NCI-H2107 treated with DMSO at 0.1 percent for 48 hours (cell line): ENCODE measurements at regions not wholly inside any gene's neighbourhood (a gene's known extent, or its start where the extent isn't known, plus 50 kb on each side); places are given as distances from the start of the nearest gene placed in this dataset.
"Not testable (repeated sequence)": the region's sequence is repeated elsewhere in the genome, so short reads cannot be mapped to it uniquely, and the experiment has no call there.

ENCODE experiments used
- DNase-seq: peaks from one replicate; lab custom pipeline; 2025; ENCODE audit not compliant: unreplicated experiment; lab: John Stamatoyannopoulos, UW

DNA sequence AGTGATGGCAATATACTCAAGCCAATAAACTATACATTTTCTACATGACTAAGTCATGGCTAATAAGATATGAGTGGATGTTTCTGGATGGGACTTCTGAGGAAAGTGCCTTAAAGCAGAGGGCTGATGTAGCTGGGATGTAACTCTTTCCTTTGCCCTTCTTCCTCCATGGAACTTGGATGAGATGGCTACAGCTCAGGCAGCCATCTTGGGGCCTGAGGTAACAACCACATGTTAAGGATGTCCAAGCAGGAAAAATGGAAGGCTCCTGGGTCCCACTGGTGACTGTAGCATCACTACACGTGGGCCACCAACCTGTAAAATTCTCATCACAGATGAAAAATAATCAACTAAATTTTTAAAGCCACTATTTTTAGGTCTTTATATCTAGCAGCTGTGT lies 54.4 kb upstream of the GRIP1 start:
- no peak for DNase-seq

DNA sequence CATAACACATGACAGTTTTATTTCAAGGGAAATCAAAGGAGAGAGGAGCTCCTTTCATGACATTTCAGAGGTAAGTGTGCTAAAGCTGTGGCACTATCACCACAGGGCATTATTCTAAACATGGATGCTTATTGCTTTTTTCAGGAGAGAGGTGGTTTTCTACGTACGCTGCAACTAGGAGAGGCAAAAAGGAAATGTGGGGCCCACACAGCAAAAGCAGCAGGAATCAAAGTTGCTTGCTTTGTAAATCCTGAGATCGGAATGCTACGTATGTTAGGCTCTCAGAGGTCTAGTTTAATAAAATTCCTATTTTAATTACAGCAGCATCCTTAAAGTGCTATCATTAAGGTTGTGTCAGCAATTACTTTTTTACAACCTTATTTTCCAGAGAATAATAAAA lies 55.0 kb upstream of the GRIP1 start:
- no peak for DNase-seq

DNA sequence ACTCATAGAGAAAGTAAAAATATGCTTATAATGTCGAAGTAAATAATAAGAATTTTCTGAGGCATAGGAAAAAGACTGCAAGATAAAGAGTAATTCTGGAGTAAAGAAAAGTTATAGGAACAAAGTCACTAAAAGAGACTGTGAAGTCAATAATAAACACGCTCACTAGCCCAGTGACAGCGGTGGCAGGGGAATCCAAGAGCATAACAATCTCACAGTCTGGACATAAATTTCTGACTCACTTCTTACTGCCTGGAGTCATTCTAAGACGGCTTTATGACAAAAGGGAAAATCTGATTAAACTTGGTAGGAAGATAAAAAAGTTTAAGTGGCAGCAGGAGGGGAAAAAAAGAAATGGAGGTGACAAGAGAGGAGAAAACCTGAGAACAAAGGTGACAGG lies 56.4 kb upstream of the GRIP1 start:
- DNase-seq: no peak

DNA sequence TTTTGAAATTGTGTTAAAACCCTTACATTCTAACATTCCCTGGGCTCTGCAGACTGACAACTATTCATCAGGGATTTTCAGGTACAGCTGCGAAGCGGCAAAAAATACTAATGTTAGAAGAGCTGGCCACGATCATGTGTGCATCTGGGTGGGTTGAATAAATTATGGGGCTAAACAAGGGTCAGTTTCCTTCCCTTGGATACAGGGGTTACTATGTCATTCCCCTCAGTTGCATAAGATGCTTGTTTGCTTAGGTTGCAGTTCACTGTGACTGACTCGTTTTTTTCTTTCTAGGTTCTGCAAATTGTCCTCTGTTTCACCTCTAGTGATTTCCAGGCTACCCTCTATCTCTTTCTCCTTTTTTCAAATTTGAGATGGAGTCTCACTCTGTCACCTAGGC lies 58.1 kb upstream of the GRIP1 start:
- DNase-seq: no peak

DNA sequence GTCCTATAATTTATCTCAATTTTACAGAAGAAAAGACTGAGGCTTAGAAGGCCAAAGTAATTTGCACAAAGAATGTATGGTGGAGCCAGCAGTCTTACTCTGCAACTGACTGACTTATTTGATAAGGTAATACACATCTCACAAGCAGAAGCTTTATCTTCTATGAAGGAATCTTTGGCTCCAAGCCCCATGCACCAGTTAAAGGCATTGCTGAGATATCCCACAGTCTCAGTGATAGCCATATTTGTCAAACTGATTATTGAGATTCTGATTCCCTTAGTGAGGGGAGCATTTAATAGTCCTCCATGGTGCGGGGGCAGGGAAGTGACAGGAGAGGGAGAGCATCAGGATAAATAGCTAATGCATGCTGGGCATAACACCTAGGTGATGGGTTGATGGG lies 60.4 kb upstream of the GRIP1 start:
- DNase-seq: no peak

DNA sequence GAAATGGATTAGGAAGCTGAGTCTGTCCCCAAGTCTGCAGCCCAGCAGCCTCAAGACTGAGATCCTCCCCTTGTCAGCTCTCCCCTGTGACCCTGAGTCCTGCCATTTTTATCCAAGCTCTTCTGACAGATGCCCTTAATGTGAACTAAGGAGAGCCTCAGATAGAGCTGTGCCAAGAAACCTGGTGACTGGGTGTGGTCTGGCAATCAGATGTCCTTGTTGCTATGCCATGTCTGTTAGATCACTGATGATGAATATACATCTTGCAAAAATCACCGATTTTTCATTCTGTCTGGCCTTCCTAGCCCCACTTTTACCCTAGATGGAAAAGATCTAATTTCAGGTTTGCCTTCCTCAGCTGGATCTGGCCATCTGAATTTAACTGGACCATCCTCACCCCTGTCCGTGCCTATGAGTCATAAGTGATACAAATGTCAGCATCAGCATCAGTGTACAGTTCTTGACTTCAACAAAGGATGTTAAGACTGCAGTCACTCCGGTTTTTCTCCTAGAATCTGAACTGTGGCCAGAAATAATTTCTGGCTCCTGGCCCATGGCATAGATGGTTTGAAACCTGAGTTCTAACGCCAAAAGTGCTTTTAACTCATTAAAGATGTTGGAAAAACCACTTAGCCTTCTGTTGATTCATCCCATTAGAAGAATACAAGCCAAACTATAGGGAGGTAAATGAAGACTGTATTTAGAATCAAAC lies 61.2 kb upstream of the GRIP1 start:
- peak; percentile 88 for DNase-seq

DNA sequence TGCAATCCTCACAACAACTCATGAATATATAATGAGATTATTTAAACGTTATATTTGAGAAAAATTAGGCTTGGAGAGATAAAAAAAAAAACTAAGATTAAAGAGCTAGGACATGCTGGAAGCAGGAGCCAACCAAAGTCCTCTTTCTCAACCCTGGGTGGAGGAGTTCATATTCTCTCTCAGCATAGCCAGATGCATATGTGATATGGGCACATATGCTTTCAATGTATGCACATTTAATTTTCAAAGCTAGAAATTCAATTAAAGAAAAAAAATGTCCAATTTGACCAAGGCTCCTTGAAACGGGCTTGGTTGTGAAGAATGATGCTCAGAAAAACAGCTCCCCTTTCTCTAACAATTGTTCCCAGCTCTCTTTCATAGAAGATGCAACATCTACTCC lies 61.9 kb upstream of the GRIP1 start:
- DNase-seq: no peak

DNA sequence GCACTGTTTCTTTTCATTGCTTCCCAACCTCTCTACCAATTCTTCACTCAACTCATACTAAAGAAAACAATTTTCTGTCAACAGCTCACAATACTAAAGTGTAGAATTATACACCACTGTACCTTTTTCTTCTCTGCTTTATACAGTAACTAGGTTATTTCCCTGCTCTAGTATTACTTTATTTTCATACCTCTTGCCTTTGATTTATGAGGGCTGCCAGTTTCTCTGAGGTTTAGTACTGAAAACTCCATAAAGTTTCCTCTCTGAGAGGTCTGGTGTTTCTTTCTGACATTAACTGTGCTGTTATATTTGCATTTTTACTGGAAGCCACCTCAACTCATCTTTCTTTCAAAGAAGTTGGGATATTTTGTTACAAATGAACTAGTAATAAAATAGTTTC lies 63.0 kb upstream of the GRIP1 start:
- DNase-seq: no peak

DNA sequence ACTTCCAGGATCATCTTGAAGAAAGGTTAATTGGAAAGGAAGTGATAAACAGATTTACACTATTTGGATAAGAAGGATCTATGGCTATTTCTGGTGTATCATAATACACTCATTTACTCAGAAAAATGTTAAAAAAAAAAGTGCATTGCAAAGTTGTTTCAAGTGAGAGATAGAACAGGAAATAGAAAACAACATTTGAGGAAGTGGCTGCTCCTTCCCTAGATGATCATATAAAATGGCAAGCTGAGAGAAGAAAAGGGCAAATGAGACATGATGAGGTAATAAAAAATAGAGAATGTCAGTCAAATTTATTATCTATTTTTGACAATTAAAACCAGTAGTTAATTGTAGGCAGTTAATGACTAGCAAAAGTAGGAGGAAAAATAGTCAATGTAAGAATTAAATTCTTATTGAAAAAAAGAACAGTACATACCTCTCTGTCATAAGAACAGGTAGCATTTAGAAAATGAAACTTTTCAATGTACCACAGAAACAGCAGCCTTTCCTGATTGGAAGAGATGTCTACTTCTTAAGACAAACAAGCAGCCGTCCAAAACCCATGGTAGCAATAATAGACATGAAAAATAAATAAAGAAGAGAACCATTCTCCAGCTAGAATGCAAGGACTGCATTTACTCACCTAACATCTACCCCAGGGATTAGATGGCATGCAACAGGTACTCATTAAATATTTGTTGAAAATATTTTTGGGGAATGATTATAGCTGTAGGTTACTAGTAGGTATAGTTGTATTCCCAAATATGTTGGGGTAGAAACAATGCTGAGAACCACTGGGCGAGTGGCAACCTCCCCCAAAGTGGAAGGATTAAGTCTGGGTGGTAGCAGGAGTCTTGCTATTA lies 63.9 kb upstream of the GRIP1 start:
- DNase-seq: no peak

DNA sequence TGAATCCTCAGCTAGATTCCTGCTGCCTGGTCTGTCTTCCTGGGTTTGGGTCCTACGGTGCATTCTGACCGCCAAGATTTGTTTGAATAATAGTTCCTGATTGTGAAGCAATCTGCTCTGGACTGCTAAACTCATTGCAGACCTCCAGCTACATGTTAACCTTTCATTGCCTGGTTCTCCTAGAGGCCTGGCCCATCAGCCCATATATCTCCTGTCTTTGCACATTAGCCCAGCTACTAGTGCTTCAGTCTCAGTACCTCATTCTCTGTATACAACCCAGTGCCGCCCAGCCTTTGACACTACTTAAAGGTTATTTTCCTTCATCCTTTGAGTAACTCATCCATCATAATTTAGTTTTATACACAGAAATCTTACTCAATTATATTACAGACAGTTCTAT lies 65.6 kb upstream of the GRIP1 start:
- no peak for DNase-seq

DNA sequence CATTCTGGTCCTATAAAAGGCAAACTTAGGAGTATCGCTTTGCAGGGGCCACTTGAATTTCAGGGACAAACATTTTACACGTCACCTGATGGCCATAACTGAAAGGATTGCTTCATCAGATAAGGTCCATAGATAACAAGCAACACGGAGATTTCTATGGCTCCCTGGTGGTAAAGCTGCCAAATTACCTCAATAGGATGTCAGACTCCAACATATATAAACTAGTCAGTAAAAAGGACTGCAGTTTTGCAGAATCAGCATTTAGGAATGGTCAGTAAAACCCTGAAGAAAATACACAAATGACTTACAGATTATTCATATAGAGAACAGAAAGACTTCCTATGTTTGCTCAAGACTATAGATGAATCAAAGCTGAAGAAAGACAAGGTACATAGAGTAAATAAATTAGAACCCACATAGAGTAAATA lies 66.1 kb upstream of the GRIP1 start:
- no peak for DNase-seq

DNA sequence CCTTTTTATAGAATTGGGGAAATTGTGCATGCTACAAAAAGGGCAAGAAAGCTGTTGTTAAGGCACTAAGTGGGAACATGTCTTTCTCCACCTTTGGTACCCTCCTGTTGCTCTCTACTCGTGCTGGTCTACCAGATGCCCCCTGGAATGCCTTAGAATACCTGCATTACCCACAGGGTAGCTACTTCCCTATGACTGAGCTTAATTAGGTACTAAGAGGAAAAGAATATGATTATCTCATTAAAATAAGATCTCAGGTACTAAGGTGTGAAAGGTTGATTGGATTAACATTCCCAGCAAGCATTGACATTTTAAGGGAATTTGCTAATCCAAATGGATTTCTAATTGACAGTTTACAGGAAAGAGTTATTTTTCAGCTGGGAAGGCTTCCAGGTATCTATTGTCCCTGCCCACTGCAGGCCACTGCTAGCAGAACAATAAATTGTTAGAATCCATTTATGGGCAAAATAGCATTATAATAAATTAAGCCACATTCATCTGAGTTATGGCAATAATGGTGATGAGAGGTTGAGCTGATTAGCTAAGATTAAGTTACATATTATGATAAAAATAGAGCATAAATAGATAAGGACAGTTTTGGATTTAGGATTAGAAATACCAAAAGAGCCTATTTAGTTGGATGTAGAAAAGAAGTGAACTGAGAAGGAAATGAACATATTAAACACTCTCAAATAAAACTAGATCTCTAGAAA lies 67.8 kb upstream of the GRIP1 start:
- no peak for DNase-seq

DNA sequence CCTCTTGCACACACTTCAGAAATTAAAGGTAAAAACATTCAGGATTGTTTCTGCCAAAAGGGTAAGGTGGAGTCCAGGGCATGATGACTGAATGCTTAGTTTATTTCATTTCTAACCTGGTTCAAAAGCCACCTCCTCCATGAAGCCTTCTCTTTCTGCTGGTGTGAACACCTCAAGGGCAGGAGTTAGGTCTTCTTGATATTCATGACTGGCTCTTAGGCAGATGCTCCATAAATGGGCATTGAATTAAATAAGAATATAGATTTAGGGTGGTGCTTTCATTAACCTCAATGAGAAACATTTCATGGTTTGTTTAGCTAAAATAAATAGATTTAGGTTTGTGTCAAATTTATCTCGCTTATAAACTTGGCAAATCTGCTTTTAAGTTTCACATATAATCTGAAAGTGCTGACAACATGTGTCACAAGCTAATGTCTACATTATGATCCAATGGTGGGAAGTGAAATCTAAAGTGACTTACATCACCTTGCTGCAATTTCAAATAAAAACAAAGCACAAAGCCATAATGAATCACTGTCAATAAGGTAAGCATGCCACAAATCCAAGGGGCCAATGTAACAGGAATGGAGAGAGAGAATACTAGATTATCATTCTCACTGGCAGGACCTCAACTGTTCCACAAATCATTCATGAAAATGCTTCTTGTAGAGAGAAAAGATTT lies 72.7 kb upstream of the GRIP1 start:
- no peak for DNase-seq

DNA sequence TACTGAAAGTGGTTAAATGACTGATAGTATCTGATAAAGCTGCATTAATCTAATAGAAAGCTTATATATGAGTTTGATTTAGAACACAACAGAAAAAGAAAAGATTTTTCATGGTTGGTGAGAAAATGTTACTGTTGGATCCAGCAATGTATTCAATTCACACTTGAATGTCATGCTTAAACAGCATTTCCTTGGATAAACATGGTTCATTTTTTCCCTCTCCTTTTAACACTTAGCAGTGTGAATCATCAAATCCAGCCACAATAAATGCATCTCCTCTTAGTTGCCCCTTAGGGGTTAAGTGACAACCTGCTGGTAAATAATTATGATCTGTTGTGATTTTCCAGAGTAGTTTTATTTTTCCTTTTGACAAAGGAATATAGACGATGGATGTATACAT lies 74.9 kb upstream of the GRIP1 start:
- no peak for DNase-seq

DNA sequence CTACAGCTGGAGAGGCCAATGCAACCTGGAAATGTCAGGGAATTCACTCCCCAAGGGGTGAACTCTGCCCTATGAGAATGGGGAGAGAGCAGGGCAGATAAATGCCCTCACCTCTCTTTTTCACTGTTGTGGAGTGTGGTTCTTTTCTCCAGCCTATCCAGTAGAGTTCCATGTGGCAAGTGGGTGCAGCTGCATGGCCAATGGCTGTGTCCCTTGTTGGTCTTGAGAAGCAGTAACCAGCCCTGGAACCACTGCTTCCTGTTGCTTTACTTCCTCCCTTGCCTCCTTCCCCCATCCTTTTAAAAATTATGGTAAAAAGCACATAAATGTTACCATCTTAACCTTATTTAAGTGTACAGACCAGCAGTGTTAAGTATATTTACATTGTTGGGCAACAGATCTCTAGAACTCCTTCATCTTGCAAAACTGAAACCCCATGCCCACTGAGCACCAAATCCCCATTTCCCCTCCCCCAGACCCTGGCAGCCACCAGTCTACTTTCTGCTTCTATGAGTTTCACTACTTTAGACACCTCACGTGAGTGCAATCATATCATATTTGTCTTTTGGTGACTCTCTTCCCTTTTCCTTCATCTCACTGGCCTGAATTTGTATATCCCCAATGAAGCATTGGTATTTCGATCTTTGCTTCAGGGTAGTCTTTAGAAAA lies 77.0 kb upstream of the GRIP1 start:
- DNase-seq: no peak

DNA sequence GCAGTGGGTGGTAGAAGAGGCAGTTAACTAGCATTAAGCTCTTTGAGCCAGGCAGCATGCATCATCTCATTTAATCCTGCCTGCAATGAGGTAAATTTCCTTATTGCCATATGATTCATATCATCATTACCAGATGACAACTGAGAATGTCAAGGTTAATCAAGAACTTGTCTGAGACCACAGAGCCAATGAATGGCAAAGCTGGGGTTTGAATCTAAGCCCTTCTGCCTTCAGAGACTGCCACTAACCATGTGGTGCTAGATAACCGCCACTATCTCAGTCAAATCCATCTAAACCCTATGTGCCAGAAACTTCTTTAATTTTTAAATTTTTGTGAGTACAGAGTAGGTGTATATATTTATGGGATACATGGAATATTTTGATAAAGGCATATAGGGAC lies 77.8 kb upstream of the GRIP1 start:
- DNase-seq: no peak

DNA sequence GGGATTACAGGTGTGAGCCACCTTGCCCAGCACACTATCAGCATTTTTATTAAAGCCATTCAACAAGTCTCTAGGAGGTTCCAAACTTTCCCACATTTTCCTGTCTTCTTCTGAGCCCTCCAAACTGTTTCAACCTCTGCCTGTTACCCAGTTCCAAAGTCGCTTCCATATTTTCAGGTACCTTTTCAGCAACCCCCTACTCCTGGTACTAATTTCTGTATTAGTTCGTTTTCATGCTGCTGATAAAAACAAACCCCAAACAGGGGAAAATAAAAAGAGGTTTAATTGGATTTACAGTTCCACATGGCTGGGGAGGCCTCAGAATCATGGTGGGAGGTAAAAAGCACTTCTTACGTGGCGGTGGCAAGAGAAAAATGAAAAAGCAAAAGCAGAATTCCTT lies 81.2 kb upstream of the GRIP1 start:
- DNase-seq: not testable (repeated sequence)

DNA sequence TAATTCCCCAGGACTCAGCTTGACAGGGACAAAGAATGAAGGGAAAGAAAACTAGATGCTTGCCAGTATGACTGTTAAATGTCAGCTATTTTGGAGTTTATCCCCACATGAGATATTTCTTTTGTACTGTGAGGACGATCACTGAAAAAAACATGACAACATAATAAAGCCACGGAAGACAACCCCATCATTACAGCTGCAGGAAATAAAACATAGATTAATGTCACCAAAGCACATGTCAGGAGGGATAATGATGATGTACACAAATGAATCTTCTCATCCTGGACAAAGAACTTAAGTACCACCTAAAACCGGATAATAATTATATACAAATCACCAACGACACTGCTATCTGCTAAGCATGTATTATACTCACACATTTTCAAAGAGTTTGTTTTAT lies 84.6 kb upstream of the GRIP1 start:
- DNase-seq: no peak

DNA sequence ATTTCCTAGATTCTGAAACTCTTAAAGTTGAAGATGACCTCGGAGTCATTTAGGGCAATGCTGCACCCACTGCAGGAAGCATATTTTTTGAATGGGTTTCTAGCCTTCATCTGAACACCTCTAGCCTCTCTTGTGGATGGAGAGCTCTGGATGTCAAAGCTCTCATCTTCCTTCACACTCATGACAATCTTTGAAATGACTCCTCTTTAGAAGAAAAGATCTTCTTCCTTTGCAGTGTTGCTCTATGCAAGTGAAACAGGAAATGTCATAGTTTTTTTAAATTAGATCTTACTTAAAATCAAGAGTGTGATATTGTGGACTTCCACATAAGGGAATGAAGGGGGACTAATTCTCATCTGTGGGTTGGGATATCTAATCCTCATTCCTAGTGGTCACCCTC lies 86.3 kb upstream of the GRIP1 start:
- no peak for DNase-seq

DNA sequence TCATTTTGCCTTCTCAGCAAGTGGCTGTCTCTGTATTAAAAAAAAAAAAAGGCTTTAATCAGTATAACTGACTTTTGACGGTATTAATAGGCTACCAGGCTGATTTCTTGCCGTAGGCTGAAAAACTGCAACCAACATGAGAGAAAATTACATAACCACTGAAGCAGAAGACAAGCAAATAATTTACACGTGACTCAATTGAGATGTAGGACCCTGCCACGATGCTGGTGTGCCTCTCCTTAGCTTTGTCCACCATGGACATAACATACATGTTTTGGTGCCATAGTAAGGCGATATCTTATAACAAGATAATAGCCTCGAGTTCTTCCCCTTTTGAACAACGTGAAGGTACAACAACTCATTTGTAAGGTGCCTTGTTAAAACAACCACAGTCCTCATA lies 88.7 kb upstream of the GRIP1 start:
- no peak for DNase-seq

DNA sequence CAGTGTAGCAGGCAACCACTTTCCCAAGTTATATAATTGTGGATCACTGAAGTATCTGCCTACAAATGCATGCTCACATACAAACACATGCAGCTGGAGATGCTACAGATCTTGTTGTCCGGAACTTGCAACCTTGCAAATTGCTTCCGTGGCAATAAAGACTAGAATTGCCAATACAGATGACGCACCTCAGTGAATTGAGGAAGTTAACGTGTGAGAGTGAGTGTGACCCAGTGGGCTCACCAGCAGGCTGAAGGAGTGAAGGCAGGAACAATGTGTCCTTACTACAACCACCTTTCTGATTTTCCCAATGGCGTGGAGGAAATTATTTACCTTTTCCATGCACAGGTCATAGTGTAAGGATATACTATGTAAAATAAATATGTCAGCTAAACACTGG lies 89.4 kb upstream of the GRIP1 start:
- no peak for DNase-seq
